ENCODE measurements at regions not wholly inside any gene's neighbourhood (a gene's known extent, or its start where the extent isn't known, plus 50 kb on each side); places are given as distances from the start of the nearest gene placed in this dataset.

GRCh38 chr2:64267699-64268098 lies 123.5 kb upstream of the PELI1 start:
- no peak overlapping the region for H3K27ac ChIP-seq
- H3K4me1 ChIP-seq (ENCODE audit: control insufficient read depth in 1 of 2, low read depth in 2 of 2), result peaks cover 5 to 14% of the 10 kb centered on the region in 2 donors
- H3K9me3 ChIP-seq, result no peaks in the 10 kb centered on the region
- H3K4me3 ChIP-seq, result no peak overlapping the region
- ATAC-seq (ENCODE audit: insufficient number of reproducible peaks, low FRiP score, low read depth) (no peak), DNase-seq (ENCODE audit: low spot score) (no peak)
- no peak for TF ChIP-seq CTCF (IDR thresholded peaks at IDR 0.05)
- H3K27me3 ChIP-seq (replicated peaks; ENCODE audit: insufficient read depth), result no peaks in the 10 kb centered on the region
- no peaks in the 10 kb centered on the region for H3K36me3 ChIP-seq

DNA sequence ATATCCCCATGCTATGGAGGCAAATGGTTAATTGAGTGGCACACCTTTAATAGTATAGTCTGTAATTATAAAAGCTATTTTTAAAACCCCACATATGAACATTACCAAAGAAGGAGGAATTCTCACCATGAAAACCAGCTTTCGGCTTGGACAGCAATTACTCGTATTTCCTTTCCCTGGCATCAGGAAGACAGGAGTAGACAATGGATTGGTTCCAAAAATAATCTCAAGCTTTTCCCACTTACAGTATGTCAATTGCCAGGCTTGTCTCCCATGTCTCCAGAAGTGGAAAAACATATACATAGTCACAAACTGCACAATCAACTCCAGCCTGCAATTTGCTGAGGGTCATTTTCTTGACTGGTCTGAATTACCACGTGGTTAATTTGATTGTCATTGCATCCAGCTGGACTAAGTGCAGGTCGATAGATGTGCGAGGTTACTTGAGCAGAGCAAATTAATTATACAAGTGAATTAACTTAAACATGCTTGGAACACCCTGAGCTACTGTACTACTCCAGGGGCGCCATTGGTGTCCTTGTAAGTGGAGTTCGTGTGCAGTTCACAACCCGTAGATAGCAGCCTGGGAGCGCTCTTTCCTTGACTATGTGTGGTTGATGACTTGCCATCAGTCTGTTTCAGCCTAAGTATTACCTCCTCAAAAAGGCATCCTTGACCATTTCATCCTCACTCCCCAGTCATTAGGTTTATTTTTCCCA lies 124.3 kb upstream of the PELI1 start:
- Histone ChIP-seq H3K4me3 (no peak overlapping the region), H3K27me3 (replicated peaks; ENCODE audit: insufficient read depth) (no peaks in the 10 kb centered on the region), H3K27ac (no peak overlapping the region), H3K9me3 (no peaks in the 10 kb centered on the region), H3K4me1 (ENCODE audit: control insufficient read depth in 1 of 2, low read depth in 2 of 2) (peaks cover 5 to 17% of the 10 kb centered on the region in 2 donors), H3K36me3 (no peaks in the 10 kb centered on the region)
- no peak for TF ChIP-seq CTCF (IDR thresholded peaks at IDR 0.05)
- DNase-seq (ENCODE audit: low spot score) (no peak), ATAC-seq (ENCODE audit: insufficient number of reproducible peaks, low FRiP score, low read depth) (no peak)

DNA sequence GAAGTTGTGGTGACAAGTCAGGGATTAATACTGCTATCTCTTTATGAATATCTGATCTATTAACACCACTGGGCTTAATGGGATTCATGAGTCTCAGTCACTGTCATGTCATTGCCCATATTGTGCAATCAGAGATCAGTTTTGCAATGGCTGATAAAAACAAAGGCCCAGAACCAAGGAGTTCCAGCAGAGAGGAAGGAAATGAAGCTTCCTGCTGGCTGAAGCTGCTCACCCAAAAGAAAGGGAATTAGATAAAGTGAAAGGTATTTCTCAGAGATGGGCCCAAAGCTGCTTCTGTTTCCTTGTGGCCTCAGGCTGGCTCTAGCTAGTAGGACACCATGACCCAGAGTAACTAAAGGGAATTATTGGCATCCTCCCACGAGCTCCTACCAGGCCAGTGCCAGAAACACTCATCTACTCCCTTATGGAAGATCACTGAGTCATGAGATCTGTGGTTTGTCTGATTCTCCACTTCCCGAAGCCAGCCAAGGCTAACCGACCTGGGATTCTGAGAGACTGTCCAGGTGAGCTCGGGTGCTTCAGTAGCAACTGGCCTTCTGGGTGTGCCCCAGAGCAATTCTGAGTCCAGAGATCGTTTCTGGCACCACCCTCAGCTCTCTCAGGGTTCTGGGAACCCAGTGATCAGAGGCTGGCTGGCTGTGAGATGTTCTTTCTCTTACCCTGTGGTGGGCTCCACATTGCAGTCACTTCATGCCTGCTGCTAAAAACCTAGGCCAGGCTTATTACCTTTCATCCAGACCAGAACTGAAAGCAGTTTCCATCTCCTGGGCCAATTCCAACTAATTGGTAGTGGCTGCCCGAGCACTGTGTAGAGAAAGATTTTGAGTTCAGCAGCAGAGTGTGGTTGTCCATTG lies 129.5 kb upstream of the PELI1 start:
- no peak for DNase-seq (ENCODE audit: low spot score)
- Histone ChIP-seq H3K9me3 (no peaks in the 10 kb centered on the region), H3K4me3 (peak overlapping the region; percentile 10), H3K36me3 (no peaks in the 10 kb centered on the region), H3K27me3 (replicated peaks; ENCODE audit: insufficient read depth) (no peaks in the 10 kb centered on the region), H3K27ac (peak overlapping the region in 1 of 2 donors; percentile 31), H3K4me1 (ENCODE audit: control insufficient read depth in 1 of 2, low read depth in 2 of 2) (peaks cover 0 to 11% of the 10 kb centered on the region in 2 donors)
- ATAC-seq (ENCODE audit: insufficient number of reproducible peaks, low FRiP score, low read depth), result peak; percentile 55
- no peak for TF ChIP-seq CTCF (IDR thresholded peaks at IDR 0.05)

- Histone ChIP-seq H3K27ac (peak overlapping the region in 1 of 2 donors; percentile 31), H3K9me3 (no peaks in the 10 kb centered on the region), H3K4me3 (peak overlapping the region; percentile 10), H3K36me3 (no peaks in the 10 kb centered on the region), H3K4me1 (ENCODE audit: control insufficient read depth in 1 of 2, low read depth in 2 of 2) (peaks cover 0 to 11% of the 10 kb centered on the region in 2 donors), H3K27me3 (replicated peaks; ENCODE audit: insufficient read depth) (no peaks in the 10 kb centered on the region)
- DNase-seq (ENCODE audit: low spot score) (no peak), ATAC-seq (ENCODE audit: insufficient number of reproducible peaks, low FRiP score, low read depth) (no peak)
- no peak for TF ChIP-seq CTCF (IDR thresholded peaks at IDR 0.05)
Measured at GRCh38 chr2:64274399-64275173, 130.4 kb upstream of the PELI1 start.

DNA sequence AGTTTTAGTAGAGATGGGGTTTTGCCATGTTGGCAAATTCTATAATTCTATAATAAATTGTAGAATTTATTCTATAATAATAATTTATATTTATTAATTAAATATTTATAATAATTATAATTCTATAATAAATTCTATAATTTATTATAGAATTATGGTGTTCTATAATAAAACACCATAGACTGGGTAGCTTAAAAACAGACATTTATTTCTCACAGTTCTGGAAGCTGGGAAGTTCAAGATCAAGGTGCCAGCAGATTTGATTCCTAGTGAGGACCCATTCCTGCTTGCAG lies 130.9 kb upstream of the PELI1 start:
- Histone ChIP-seq H3K9me3 (no peaks in the 10 kb centered on the region), H3K4me3 (no peak overlapping the region), H3K27ac (no peak overlapping the region), H3K36me3 (no peaks in the 10 kb centered on the region), H3K27me3 (replicated peaks; ENCODE audit: insufficient read depth) (no peaks in the 10 kb centered on the region), H3K4me1 (ENCODE audit: control insufficient read depth in 1 of 2, low read depth in 2 of 2) (peaks cover 0 to 11% of the 10 kb centered on the region in 2 donors)
- no peak for ATAC-seq (ENCODE audit: insufficient number of reproducible peaks, low FRiP score, low read depth)
- TF ChIP-seq CTCF (IDR thresholded peaks at IDR 0.05), result no peak
- no peak for DNase-seq (ENCODE audit: low spot score)
